ENCODE measurements at regions not wholly inside any gene's neighbourhood (a gene's known extent, or its start where the extent isn't known, plus 50 kb on each side); places are given as distances from the start of the nearest gene placed in this dataset.

DNA sequence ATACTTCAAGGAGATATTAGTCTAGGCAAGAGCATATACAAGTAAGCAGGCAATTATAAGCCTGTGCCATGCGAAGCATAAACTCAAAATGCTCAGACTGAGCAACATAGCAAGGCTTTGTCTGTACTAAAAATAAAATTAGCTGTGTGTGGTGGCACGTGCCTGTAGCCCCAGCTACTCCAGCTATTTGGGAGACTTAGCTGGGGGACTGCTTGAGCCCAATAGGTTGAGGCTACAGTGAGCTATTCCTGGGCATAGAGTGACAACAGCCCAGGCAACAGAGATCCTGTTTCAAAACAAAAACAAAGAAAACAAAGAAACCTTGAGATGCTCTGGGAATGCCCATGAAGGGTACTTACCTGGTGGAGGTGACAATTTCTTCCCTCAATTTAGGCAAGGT lies 130.5 kb upstream of the ZNF608 start (continued):
- TF ChIP-seq ZNF384 (IDR thresholded peaks at IDR 0.05; ENCODE audit: borderline replicate concordance, low read depth, low read length): no peak
- TF ChIP-seq, protein P1, sequence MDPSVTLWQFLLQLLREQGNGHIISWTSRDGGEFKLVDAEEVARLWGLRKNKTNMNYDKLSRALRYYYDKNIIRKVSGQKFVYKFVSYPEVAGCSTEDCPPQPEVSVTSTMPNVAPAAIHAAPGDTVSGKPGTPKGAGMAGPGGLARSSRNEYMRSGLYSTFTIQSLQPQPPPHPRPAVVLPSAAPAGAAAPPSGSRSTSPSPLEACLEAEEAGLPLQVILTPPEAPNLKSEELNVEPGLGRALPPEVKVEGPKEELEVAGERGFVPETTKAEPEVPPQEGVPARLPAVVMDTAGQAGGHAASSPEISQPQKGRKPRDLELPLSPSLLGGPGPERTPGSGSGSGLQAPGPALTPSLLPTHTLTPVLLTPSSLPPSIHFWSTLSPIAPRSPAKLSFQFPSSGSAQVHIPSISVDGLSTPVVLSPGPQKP (IDR thresholded peaks at IDR 0.05; ENCODE audit: low read depth, low read length): no peak
- no peak for TF ChIP-seq BHLHE40 (IDR thresholded peaks at IDR 0.05; ENCODE audit: borderline replicate concordance in 1 of 2, low read depth in 2 of 2, low read length in 1 of 2)
- no peak for TF ChIP-seq SRF (IDR thresholded peaks at IDR 0.05; ENCODE audit: low read depth in 2 of 2, low read length in 2 of 2)
- TF ChIP-seq, protein P2, sequence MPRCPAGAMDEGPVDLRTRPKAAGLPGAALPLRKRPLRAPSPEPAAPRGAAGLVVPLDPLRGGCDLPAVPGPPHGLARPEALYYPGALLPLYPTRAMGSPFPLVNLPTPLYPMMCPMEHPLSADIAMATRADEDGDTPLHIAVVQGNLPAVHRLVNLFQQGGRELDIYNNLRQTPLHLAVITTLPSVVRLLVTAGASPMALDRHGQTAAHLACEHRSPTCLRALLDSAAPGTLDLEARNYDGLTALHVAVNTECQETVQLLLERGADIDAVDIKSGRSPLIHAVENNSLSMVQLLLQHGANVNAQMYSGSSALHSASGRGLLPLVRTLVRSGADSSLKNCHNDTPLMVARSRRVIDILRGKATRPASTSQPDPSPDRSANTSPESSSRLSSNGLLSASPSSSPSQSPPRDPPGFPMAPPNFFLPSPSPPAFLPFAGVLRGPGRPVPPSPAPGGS (IDR thresholded peaks at IDR 0.05; ENCODE audit: borderline replicate concordance, insufficient read depth, low read depth, low read length, poor library complexity, severe bottlenecking): no peak
- TF ChIP-seq ZSCAN29 (IDR thresholded peaks at IDR 0.05): no peak
- TF ChIP-seq POU2F2 (IDR thresholded peaks at IDR 0.05; ENCODE audit: borderline replicate concordance, low read depth, low read length): no peak
- TF ChIP-seq CHD2 (IDR thresholded peaks at IDR 0.05; ENCODE audit: borderline replicate concordance, low read depth, low read length): no peak

DNA sequence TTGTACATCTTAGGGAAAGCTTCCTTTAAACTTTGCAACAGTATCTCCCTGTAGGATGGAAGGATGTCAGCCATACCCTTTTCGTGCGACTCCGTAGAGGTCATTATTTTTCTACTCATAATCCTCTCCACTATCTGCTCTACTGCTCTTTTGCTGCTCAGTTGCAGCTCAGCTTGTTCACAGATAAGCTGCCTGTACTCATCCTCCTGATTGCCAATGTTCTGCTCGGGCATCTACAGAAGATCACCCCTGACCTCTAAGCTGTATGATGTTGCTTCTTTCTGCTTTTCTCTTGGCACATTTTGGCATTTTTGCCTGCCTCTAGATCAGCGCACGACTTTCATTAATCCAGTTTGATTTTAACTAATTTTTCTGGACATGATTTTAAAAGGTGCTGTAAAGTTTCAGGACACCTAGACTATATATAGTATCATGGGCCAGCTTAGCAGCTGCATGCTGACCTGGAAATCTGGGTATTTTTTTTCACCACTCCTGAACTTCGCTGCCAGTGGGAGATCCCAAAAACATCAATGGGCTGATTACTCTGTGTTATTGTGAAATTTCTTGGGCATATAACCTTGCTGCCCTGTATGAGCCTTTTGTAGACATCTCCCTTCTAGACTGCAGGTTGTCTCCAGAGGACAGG lies 131.2 kb upstream of the ZNF608 start:
- no peaks in the 10 kb centered on the region for H3K4me1 ChIP-seq (ENCODE audit: control insufficient read depth, insufficient read depth, low read length)
- no peak overlapping the region for H2AFZ ChIP-seq (ENCODE audit: control insufficient read depth, low read depth, low read length)
- H3K4me3 ChIP-seq: no peak overlapping the region
- no peaks in the 10 kb centered on the region for H4K20me1 ChIP-seq (ENCODE audit: control insufficient read depth, insufficient read depth)
- ATAC-seq (no peak), FAIRE-seq (no peak), DNase-seq (ENCODE audit: low read depth, low spot score) (no peak)
- ChIA-PET RAD21 (ENCODE audit: unreplicated experiment) (interaction anchor here (0.8 to 1.2 kb wide), 2 partner anchors 10 to 25 kb away, joined by 3 read pairs; no protein-coding TSS in a partner anchor), SMC1A (ENCODE audit: uncharacterized antibody, unreplicated experiment) (interaction anchor here (0.6 to 1.0 kb wide), 2 partner anchors 46 to 136 kb away, joined by 3 read pairs; no protein-coding TSS in a partner anchor), POLR2A (no interaction called here), CTCF (interaction anchor here (1.1 kb wide), 1 partner anchor 11 kb away, joined by 4 read pairs; no protein-coding TSS in a partner anchor)
- no peak overlapping the region for H3K4me2 ChIP-seq (ENCODE audit: control insufficient read depth, insufficient read depth)
- no peaks in the 10 kb centered on the region for H3K9me3 ChIP-seq (replicated peaks; ENCODE audit: control insufficient read depth, insufficient read depth, low read length)
- no peaks in the 10 kb centered on the region for H3K79me2 ChIP-seq (ENCODE audit: control insufficient read depth, insufficient read depth, low read length)
- no peaks in the 10 kb centered on the region for H3K27me3 ChIP-seq (replicated peaks in 1 of 2; ENCODE audit: control insufficient read depth in 2 of 2, insufficient read depth in 2 of 2, low read length in 1 of 2)
- no peaks in the 10 kb centered on the region for H3K36me3 ChIP-seq (ENCODE audit: control insufficient read depth in 2 of 2, insufficient read depth in 2 of 2, low read length in 1 of 2)
- BruUV-seq (replicated peaks): no TSS peak
- no peak overlapping the region for H3K27ac ChIP-seq (ENCODE audit: control insufficient read depth, insufficient read depth)
- WGBS (ENCODE audit: insufficient coverage, insufficient replicate concordance, low lambda C conversion rate, missing lambda C conversion rate): 92% methylated on average over 7 of the region's 7 CpGs
- intact Hi-C loops (cut with micrococcal nuclease; ENCODE audit: unreplicated experiment): no loop called here
- H3K9ac ChIP-seq (ENCODE audit: control insufficient read depth, insufficient read depth, low read length): no peak overlapping the region
- in situ Hi-C loops (cut with MboI): no loop called here
- TF ChIP-seq ETV6 (conservative IDR thresholded peaks at IDR 0.05 in 1 of 2, IDR thresholded peaks at IDR 0.05 in 1 of 2; ENCODE audit: borderline replicate concordance in 1 of 2, low read depth in 1 of 2) (no peak), RFX5 (IDR thresholded peaks at IDR 0.05; ENCODE audit: low read depth, low read length) (no peak), CREB1 (IDR thresholded peaks at IDR 0.05; ENCODE audit: low read depth) (no peak), IKZF1 (conservative IDR thresholded peaks at IDR 0.05) (no peak), ZNF274 (IDR thresholded peaks at IDR 0.05; ENCODE audit: insufficient read depth, insufficient read length) (no peak), EP300 (IDR thresholded peaks at IDR 0.05; ENCODE audit: borderline replicate concordance in 1 of 2, control insufficient read depth in 1 of 2, low read depth in 2 of 2, low read length in 2 of 2) (no peak)
- TF ChIP-seq, protein P3, sequence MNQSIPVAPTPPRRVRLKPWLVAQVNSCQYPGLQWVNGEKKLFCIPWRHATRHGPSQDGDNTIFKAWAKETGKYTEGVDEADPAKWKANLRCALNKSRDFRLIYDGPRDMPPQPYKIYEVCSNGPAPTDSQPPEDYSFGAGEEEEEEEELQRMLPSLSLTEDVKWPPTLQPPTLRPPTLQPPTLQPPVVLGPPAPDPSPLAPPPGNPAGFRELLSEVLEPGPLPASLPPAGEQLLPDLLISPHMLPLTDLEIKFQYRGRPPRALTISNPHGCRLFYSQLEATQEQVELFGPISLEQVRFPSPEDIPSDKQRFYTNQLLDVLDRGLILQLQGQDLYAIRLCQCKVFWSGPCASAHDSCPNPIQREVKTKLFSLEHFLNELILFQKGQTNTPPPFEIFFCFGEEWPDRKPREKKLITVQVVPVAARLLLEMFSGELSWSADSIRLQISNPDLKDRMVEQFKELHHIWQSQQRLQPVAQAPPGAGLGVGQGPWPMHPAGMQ (IDR thresholded peaks at IDR 0.05; ENCODE audit: borderline replicate concordance): no peak
- TF ChIP-seq, protein P4, sequence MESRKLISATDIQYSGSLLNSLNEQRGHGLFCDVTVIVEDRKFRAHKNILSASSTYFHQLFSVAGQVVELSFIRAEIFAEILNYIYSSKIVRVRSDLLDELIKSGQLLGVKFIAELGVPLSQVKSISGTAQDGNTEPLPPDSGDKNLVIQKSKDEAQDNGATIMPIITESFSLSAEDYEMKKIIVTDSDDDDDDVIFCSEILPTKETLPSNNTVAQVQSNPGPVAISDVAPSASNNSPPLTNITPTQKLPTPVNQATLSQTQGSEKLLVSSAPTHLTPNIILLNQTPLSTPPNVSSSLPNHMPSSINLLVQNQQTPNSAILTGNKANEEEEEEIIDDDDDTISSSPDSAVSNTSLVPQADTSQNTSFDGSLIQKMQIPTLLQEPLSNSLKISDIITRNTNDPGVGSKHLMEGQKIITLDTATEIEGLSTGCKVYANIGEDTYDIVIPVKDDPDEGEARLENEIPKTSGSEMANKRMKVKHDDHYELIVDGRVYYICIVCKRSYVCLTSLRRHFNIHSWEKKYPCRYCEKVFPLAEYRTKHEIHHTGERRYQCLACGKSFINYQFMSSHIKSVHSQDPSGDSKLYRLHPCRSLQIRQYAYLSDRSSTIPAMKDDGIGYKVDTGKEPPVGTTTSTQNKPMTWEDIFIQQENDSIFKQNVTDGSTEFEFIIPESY (IDR thresholded peaks at IDR 0.05): no peak

Measured in GM12878 (cell line).